Left lung (tissue), 4 donors: ENCODE measurements at regions not wholly inside any gene's neighbourhood (a gene's known extent, or its start where the extent isn't known, plus 50 kb on each side); places are given as distances from the start of the nearest gene placed in this dataset.
A peak's percentile ranks its signal among the peaks of the same experiment; 100 is the strongest.
"Not testable (repeated sequence)": the region's sequence is repeated elsewhere in the genome, so short reads cannot be mapped to it uniquely, and the experiment has no call there.

Experiments used
- ATAC-seq: fragments of 200-7000 bp; cut with Tn5 transposase; one replicate; pipeline ENCODE4 v1.9.1; 2020; ENCODE audit warnings: moderate library complexity
- DNase-seq, 4 donors: peaks; one replicate each; pipeline ENCODE4 v3.0.0-alpha.2; 2013 to 2020
- H3K27ac ChIP-seq, 2 donors: fragments of 200-600 bp; sonication (generic) in 1 of 2; one replicate each; pipeline versions ENCODE4 v1.5.0 to v1.8.0; 2020 to 2021
- H3K27me3 ChIP-seq, 2 donors: fragments of 200-600 bp; sonication (generic) in 1 of 2; one replicate each; pipeline versions ENCODE4 v1.5.0 to v1.8.0; 2020 to 2021
- H3K36me3 ChIP-seq, 2 donors: fragments of 200-600 bp; sonication (generic) in 1 of 2; one replicate each; pipeline versions ENCODE4 v1.5.0 to v1.8.0; 2020 to 2021
- H3K4me1 ChIP-seq, 2 donors: fragments of 200-600 bp; one replicate each; pipeline ENCODE4 v1.8.0; 2021
- H3K4me3 ChIP-seq, 2 donors: fragments of 200-600 bp; sonication (generic) in 1 of 2; one replicate each; pipeline versions ENCODE4 v1.5.0 to v1.8.0; 2020 to 2021; ENCODE audit warnings: mild to moderate bottlenecking in 1 of 2
- H3K9me3 ChIP-seq, 2 donors: fragments of 200-600 bp; sonication (generic) in 1 of 2; one replicate each; pipeline versions ENCODE4 v1.5.0 to v1.8.0; 2020 to 2021
- intact Hi-C, 2 donors: fragments of 100-400 bp; cut with DNase I; formaldehyde crosslinking; loops; one replicate each; pipeline versions ENCODE4 v1.11.2 to v1.14.2; 2022
- TF ChIP-seq, protein P1 (sequence below), 2 donors: fragments of 200-600 bp; sonication (generic) in 1 of 2; IDR thresholded peaks; one replicate each; pipeline versions ENCODE4 v1.5.0 to v1.8.0; 2021; ENCODE audit warnings: antibody characterized with exemption in 2 of 2
- donor health status: DM: no; HTN: yes; CAD: no.
- donor health status: DM: no; HTN: no; CAD: no.

DNA sequence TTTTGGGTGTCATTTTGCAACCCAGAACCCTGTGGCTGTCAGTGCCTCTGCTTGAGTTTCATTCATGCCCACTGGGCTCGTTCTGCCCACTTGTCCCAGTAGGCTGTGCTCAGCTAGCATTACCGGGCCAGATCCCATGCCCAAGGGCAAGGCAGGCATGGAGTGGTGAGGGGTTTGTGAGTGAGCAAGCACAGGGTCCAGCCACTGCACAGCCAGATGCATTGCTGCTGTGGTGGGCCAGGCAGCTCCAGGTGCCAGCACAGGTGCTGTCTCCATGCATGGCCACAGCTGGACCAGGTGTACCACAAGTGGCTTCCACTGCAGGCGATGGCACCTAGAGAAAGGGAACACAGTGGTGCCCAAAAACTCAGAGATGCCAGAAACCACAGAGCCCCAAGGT lies 1671.2 kb downstream of the OLFM4 start:
- TF ChIP-seq, protein P1, sequence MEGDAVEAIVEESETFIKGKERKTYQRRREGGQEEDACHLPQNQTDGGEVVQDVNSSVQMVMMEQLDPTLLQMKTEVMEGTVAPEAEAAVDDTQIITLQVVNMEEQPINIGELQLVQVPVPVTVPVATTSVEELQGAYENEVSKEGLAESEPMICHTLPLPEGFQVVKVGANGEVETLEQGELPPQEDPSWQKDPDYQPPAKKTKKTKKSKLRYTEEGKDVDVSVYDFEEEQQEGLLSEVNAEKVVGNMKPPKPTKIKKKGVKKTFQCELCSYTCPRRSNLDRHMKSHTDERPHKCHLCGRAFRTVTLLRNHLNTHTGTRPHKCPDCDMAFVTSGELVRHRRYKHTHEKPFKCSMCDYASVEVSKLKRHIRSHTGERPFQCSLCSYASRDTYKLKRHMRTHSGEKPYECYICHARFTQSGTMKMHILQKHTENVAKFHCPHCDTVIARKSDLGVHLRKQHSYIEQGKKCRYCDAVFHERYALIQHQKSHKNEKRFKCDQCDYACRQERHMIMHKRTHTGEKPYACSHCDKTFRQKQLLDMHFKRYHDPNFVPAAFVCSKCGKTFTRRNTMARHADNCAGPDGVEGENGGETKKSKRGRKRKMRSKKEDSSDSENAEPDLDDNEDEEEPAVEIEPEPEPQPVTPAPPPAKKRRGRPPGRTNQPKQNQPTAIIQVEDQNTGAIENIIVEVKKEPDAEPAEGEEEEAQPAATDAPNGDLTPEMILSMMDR (IDR thresholded peaks at IDR 0.05), result no peak
- Histone ChIP-seq H3K27me3 (no peaks in the 10 kb centered on the region), H3K4me1 (no peaks in the 10 kb centered on the region), H3K4me3 (no peak overlapping the region), H3K36me3 (no peaks in the 10 kb centered on the region), H3K27ac (no peak overlapping the region), H3K9me3 (peaks cover 0 to 15% of the 10 kb centered on the region in 2 donors)
- intact Hi-C loops, result no loop called here
- DNase-seq, result peak in 1 of 4 donors; percentile 54
- ATAC-seq, result no peak

DNA sequence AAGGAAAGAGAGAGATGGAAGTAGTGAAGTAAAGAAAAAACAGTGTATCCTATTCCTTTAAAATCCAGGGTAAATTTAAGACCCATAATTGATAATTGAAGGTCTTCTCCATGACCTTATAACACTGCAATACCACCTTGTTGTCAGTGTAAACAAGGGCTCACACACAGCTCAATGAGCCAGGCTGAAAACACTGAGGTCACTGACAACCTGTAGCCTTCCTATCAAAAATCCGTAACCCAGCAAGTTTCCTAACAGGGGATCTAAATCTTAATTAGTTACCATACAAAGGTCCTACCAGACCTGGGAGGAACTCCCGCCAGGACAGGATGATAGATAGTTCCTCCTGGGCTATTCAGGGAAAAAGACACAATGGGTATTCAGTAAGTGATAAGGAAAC lies 1677.1 kb downstream of the OLFM4 start:
- ATAC-seq (no peak), DNase-seq (no peak)
- Histone ChIP-seq H3K9me3 (peaks cover 0 to 4% of the 10 kb centered on the region in 2 donors), H3K4me3 (no peak overlapping the region), H3K4me1 (no peaks in the 10 kb centered on the region), H3K36me3 (no peaks in the 10 kb centered on the region), H3K27me3 (no peaks in the 10 kb centered on the region), H3K27ac (no peak overlapping the region)
- intact Hi-C loops, result no loop called here
- TF ChIP-seq, protein P1 (IDR thresholded peaks at IDR 0.05), result no peak

DNA sequence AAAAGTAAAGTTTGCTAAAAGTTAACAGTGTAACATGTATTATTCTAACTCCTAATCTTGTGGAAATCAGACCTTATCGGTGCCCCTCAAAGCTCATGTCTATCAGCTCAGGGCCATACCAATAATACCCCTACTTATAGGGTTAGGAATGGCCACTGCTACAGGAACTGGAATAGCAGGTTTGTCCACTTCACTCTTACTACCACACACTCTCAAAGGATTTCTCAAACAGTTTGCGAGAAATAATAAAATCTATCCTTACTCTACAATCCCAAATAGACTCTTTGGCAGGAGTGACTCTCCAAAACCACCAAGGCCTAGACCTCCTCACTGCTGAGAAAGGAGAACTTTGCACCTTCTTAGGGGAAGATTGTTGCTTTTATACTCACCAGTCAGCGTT lies 1677.7 kb downstream of the OLFM4 start:
- Histone ChIP-seq H3K9me3 (peaks cover 0 to 4% of the 10 kb centered on the region in 2 donors), H3K27me3 (no peaks in the 10 kb centered on the region), H3K36me3 (no peaks in the 10 kb centered on the region), H3K4me1 (no peaks in the 10 kb centered on the region), H3K4me3 (no peak overlapping the region), H3K27ac (no peak overlapping the region)
- no peak for ATAC-seq
- intact Hi-C loops, result no loop called here
- DNase-seq, result peak in 2 of 4 donors; percentile 6 to 43
- TF ChIP-seq, protein P1 (IDR thresholded peaks at IDR 0.05), result no peak

DNA sequence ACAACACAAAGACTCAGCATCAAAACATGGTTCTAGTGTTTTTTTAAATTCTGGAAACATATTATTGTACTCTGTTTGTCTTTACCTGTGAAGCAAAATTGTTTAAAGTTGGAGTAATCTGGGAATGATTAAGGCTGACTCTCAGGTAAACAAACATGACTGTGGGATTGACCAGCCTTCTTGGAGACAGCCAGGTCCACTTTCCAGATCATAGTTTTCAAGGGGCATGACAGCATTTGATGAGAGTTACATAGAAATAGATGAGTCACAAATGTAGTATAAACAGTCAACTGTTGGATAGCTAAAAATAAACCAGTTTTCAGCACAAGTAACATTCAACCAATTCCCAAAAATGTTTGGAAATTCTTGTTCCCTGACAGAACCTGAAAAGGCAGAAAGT lies 1680.9 kb downstream of the OLFM4 start:
- Histone ChIP-seq H3K4me3 (no peak overlapping the region), H3K4me1 (no peaks in the 10 kb centered on the region), H3K27me3 (no peaks in the 10 kb centered on the region), H3K27ac (no peak overlapping the region), H3K9me3 (peaks cover 0 to 7% of the 10 kb centered on the region in 2 donors), H3K36me3 (no peaks in the 10 kb centered on the region)
- TF ChIP-seq, protein P1 (IDR thresholded peaks at IDR 0.05), result no peak
- DNase-seq (no peak), ATAC-seq (no peak)
- intact Hi-C loops, result no loop called here

DNA sequence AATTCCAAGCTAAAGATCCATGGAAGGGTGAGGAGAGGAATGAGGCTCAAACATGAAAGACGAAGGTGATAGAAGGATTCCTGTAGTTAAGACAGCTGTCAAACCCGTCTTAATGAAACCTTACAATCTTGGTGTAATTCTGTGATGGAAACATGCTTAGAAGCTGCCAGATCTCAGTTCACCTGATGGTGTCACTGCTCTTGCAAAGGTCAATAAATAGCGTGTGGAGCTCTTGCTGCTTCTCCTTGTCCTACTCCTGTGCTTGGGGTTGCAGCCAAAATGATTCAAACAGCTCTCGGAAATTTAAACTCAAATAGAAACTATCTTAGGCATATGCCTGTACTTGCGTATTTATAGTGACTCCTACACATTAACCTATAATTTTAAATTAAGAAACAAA lies 1705.0 kb downstream of the OLFM4 start:
- intact Hi-C loops, result no loop called here
- H3K4me1 ChIP-seq, result no peaks in the 10 kb centered on the region
- peaks cover 0 to 2% of the 10 kb centered on the region in 2 donors for H3K9me3 ChIP-seq
- TF ChIP-seq, protein P1 (IDR thresholded peaks at IDR 0.05), result no peak
- no peak for ATAC-seq
- no peak overlapping the region for H3K4me3 ChIP-seq
- DNase-seq, result no peak
- H3K27ac ChIP-seq, result no peak overlapping the region
- H3K36me3 ChIP-seq, result no peaks in the 10 kb centered on the region
- H3K27me3 ChIP-seq, result no peaks in the 10 kb centered on the region

DNA sequence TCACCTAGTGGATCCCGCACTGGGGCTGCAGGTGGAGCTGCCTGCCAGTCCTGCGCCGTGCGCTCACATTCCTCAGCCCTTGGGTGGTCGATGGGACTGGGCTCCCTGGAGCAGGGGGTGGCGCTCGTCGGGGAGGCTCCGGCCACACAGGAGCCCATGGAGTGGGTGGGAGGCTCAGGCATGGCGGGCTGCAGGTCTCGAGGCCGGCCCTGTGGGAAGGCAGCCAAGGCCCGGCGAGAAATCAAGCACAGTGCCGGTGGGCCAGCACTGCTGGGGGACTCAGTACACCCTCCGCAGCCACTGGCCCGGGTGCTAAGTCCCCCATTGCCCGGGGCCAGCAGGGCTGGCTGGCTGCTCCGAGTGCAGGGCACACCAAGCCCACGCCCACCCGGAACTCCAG lies 1708.6 kb downstream of the OLFM4 start:
- H3K36me3 ChIP-seq, H3K4me3 ChIP-seq, H3K27ac ChIP-seq, H3K27me3 ChIP-seq, ATAC-seq, H3K4me1 ChIP-seq, H3K9me3 ChIP-seq, intact Hi-C loops: not testable (repeated sequence)
- DNase-seq, result peak in 1 of 4 donors; percentile 37
